Gastrocnemius medialis (tissue), 4 donors: ENCODE measurements at regions not wholly inside any gene's neighbourhood (a gene's known extent, or its start where the extent isn't known, plus 50 kb on each side); places are given as distances from the start of the nearest gene placed in this dataset.

Source experiments
- ATAC-seq, 2 donors: fragments of 150-250 bp; one replicate each; pipeline ENCODE4 v1.9.1; 2016
- DNase-seq, 2 donors: peaks; one replicate each; pipeline ENCODE4 v3.0.0-alpha.2; 2019
- H3K27ac ChIP-seq, 4 donors: fragments of 200-600 bp; sonication (generic); 1 replicate in 1 of 4; 2 replicates in 3 of 4; pipeline ENCODE4 v1.5.1; 2016 to 2018; ENCODE audit warnings: mild to moderate bottlenecking in 2 of 4, moderate library complexity in 1 of 4
- H3K27me3 ChIP-seq, 3 donors: fragments of 200-600 bp; sonication (generic) in 2 of 3; 1 replicate in 1 of 3; 2 replicates in 2 of 3; pipeline versions ENCODE4 v1.5.1 to v1.6.0; 2016 to 2019; ENCODE audit warnings: mild to moderate bottlenecking in 1 of 3, moderate library complexity in 1 of 3
- H3K36me3 ChIP-seq, 2 donors: fragments of 200-600 bp; sonication (generic) in 1 of 2; one replicate each; pipeline ENCODE4 v1.5.1; 2017 to 2018
- H3K4me1 ChIP-seq, 2 donors: fragments of 200-600 bp; sonication (generic) in 1 of 2; one replicate each; pipeline ENCODE4 v1.5.1; 2016 to 2017; ENCODE audit warnings: mild to moderate bottlenecking in 2 of 2
- H3K4me3 ChIP-seq, 4 donors: fragments of 200-600 bp; sonication (generic) in 3 of 4; 1 replicate in 1 of 4; 2 replicates in 3 of 4; pipeline ENCODE4 v1.5.1; 2016 to 2019; ENCODE audit warnings: mild to moderate bottlenecking in 2 of 4
- H3K9me3 ChIP-seq, 3 donors: fragments of 200-600 bp; sonication (generic) in 2 of 3; 1 replicate in 1 of 3; 2 replicates in 2 of 3; pipeline ENCODE4 v1.5.1; 2016 to 2019
- CTCF ChIP-seq, 5 experiments: fragments of 450-650 bp in 3 of 5; fragments of 200-600 bp in 2 of 5; sonication (generic) in 2 of 5; IDR thresholded peaks in 4 of 5; conservative IDR thresholded peaks in 1 of 5; 1 replicate in 4 of 5; 2 replicates in 1 of 5; pipeline ENCODE4 v1.5.1; 2016 to 2019; ENCODE audit warnings: antibody characterized with exemption in 5 of 5, mild to moderate bottlenecking in 3 of 5, moderate library complexity in 3 of 5
- POLR2A ChIP-seq, 2 donors: fragments of 450-650 bp; IDR thresholded peaks; one replicate each; pipeline ENCODE4 v1.6.1; 2017; ENCODE audit warnings: antibody characterized with exemption in 2 of 2, mild to moderate bottlenecking in 2 of 2, moderate library complexity in 2 of 2
- in situ Hi-C, 4 donors: fragments of 200-750 bp; cut with MboI; loops; one replicate each; pipeline versions ENCODE4 v1.15.0 to v1.8.0; 2017; ENCODE audit warnings: low sequenced_read_pairs in 4 of 4
- intact Hi-C: fragments of 100-400 bp; cut with DNase I; formaldehyde crosslinking; loops from one replicate; pipeline ENCODE4 v1.15.1; 2023; ENCODE audit warnings: low total_unique reads

- intact Hi-C loops (no loop called here), in situ Hi-C loops (no loop called here)
- no peak overlapping the region for H3K4me3 ChIP-seq
- ATAC-seq, result no peak
- no peak for TF ChIP-seq CTCF (IDR thresholded peaks at IDR 0.05 in 4 of 5, conservative IDR thresholded peaks at IDR 0.05 in 1 of 5)
- TF ChIP-seq POLR2A (IDR thresholded peaks at IDR 0.05), result no peak
- no peaks in the 10 kb centered on the region for H3K4me1 ChIP-seq
- no peak overlapping the region for H3K27ac ChIP-seq
- H3K9me3 ChIP-seq, result no peaks in the 10 kb centered on the region
- DNase-seq, result no peak
- H3K27me3 ChIP-seq, result no peaks in the 10 kb centered on the region
- H3K36me3 ChIP-seq, result no peaks in the 10 kb centered on the region
Observed at GRCh38 chr20:61166324-61166723, 85.7 kb upstream of the CDH4 start.

GRCh38 chr20:61168605-61169004, 83.5 kb upstream of the CDH4 start:
- ATAC-seq (no peak), DNase-seq (no peak)
- H3K4me3 ChIP-seq, result no peak overlapping the region
- no peaks in the 10 kb centered on the region for H3K36me3 ChIP-seq
- in situ Hi-C loops, result no loop called here
- intact Hi-C loops, result no loop called here
- no peaks in the 10 kb centered on the region for H3K9me3 ChIP-seq
- no peak overlapping the region for H3K27ac ChIP-seq
- TF ChIP-seq POLR2A (IDR thresholded peaks at IDR 0.05) (no peak), CTCF (IDR thresholded peaks at IDR 0.05 in 4 of 5, conservative IDR thresholded peaks at IDR 0.05 in 1 of 5) (no peak)
- no peaks in the 10 kb centered on the region for H3K4me1 ChIP-seq
- no peaks in the 10 kb centered on the region for H3K27me3 ChIP-seq

GRCh38 chr20:61169874-61170273, 82.2 kb upstream of the CDH4 start:
- ATAC-seq, result no peak
- H3K4me3 ChIP-seq, result no peak overlapping the region
- in situ Hi-C loops, result no loop called here
- intact Hi-C loops, result no loop called here
- TF ChIP-seq CTCF (IDR thresholded peaks at IDR 0.05 in 4 of 5, conservative IDR thresholded peaks at IDR 0.05 in 1 of 5), result no peak
- TF ChIP-seq POLR2A (IDR thresholded peaks at IDR 0.05), result no peak
- no peak overlapping the region for H3K27ac ChIP-seq
- no peaks in the 10 kb centered on the region for H3K27me3 ChIP-seq
- H3K4me1 ChIP-seq, result no peaks in the 10 kb centered on the region
- no peaks in the 10 kb centered on the region for H3K36me3 ChIP-seq
- DNase-seq, result no peak
- no peaks in the 10 kb centered on the region for H3K9me3 ChIP-seq

GRCh38 chr20:61170496-61171320, 81.4 kb upstream of the CDH4 start:
- Histone ChIP-seq H3K36me3 (no peaks in the 10 kb centered on the region), H3K4me3 (no peak overlapping the region), H3K9me3 (no peaks in the 10 kb centered on the region), H3K27ac (no peak overlapping the region), H3K4me1 (no peaks in the 10 kb centered on the region), H3K27me3 (no peaks in the 10 kb centered on the region)
- DNase-seq (no peak), ATAC-seq (no peak)
- intact Hi-C loops, result no loop called here
- in situ Hi-C loops, result no loop called here
- TF ChIP-seq POLR2A (IDR thresholded peaks at IDR 0.05) (no peak), CTCF (IDR thresholded peaks at IDR 0.05 in 4 of 5, conservative IDR thresholded peaks at IDR 0.05 in 1 of 5) (no peak)

- Histone ChIP-seq H3K27ac (no peak overlapping the region), H3K4me1 (no peaks in the 10 kb centered on the region), H3K36me3 (no peaks in the 10 kb centered on the region), H3K9me3 (no peaks in the 10 kb centered on the region), H3K4me3 (no peak overlapping the region), H3K27me3 (no peaks in the 10 kb centered on the region)
- intact Hi-C loops, result no loop called here
- DNase-seq, result no peak
- no peak for ATAC-seq
- TF ChIP-seq POLR2A (IDR thresholded peaks at IDR 0.05), result no peak
- in situ Hi-C loops, result no loop called here
Observed at GRCh38 chr20:61173267-61173666, 78.8 kb upstream of the CDH4 start.
